NOMO-1 (cell line): ENCODE measurements at regions not wholly inside any gene's neighbourhood (a gene's known extent, or its start where the extent isn't known, plus 50 kb on each side); places are given as distances from the start of the nearest gene placed in this dataset.

ENCODE experiments used
- DNase-seq, 2 experiments: peaks; one replicate each; lab custom pipeline; 2025; ENCODE audit not compliant: unreplicated experiment in 2 of 2; lab: John Stamatoyannopoulos, UW

DNA sequence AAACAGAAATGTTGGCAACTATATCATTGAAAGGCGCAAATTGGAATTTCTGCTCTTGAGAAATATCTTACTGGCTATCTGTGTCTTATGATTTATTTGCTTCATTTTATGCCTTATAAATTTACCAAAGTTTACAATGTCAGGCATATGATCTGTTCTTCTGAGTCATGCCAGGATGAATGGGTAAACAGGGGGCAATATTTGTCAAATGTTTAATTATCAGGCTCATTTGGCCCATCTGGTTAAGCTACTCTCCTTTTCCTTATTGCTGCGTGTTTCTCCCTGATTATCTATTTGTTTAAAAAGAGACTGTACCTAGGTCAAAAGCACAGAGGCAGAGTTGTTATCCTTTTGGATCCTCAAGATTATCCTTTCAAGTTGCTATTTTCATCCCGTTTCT, 903.8 kb upstream of the PCDH10 start:
- DNase-seq: no peak

- no peak for DNase-seq
Observed at GRCh38 chr4:132264176-132264575, 884.9 kb upstream of the PCDH10 start.

- no peak for DNase-seq
Observed at GRCh38 chr4:132266374-132266773, 882.7 kb upstream of the PCDH10 start.

DNA sequence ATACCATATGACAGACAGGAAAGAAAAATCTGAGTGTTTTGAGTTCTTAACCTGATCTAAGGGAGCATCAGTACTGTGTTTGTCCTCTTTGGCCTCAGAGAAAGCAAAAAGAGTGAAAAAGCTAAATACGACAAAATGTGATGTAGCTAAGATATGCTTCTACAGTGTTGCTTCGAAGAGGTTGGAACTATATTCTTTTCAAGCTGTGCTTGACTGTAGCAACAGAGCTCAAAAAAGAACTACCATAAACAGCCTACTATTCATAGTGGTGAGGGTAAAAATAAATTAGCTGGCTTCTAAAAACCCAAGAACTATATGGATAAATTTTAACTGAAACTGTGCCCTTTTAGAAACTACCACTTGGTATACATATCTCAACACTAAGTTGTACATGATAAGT, 881.8 kb upstream of the PCDH10 start:
- DNase-seq: no peak

- no peak for DNase-seq
Observed at GRCh38 chr4:132269303-132269990, 879.6 kb upstream of the PCDH10 start.

DNA sequence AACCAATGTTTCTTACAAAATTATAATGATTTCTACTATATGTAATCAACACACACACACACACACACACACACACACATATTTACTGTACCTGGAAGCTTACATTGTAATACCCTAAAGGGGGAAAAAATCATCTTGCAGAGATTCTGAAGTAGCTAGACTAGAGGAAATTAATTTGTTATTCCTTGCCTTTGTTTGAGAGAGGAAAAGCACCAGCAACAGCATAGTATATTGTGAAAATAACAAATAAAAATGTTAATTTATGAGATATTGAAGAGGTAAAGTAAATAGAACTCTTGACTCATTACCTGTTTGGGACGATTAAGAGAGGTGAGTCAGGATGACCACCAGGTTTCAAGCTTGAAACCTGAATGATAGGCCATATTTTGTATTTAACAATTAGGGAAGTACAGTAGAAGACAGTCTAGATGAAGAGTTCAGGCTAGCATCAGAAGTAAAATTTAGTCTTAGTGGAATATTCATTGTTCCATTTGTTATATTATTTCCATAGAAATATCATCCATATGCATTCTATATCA, 873.4 kb upstream of the PCDH10 start:
- no peak for DNase-seq

DNA sequence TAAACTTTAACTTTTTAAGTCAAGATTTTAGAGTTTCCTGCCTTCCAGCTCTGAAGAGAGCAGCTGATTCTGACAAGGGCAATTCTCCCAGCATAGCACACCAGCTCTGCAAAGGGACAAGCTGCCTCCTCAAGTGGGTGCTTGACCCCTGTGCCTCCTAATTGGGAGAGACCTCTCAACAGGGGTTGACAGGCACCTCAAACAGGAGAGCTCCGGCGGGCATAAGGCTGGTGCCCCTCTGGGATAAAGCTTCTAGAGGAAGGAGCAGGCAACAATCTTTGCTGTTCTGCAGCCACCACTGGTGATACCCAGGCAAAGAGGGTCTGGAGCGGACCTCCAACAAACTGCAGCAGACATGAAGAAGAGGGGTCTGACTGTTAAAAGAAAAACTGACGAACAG, 872.9 kb upstream of the PCDH10 start:
- no peak for DNase-seq

GRCh38 chr4:132276989-132277388, 872.1 kb upstream of the PCDH10 start:
- no peak for DNase-seq

GRCh38 chr4:132281733-132282132, 867.4 kb upstream of the PCDH10 start:
- DNase-seq: no peak

DNA sequence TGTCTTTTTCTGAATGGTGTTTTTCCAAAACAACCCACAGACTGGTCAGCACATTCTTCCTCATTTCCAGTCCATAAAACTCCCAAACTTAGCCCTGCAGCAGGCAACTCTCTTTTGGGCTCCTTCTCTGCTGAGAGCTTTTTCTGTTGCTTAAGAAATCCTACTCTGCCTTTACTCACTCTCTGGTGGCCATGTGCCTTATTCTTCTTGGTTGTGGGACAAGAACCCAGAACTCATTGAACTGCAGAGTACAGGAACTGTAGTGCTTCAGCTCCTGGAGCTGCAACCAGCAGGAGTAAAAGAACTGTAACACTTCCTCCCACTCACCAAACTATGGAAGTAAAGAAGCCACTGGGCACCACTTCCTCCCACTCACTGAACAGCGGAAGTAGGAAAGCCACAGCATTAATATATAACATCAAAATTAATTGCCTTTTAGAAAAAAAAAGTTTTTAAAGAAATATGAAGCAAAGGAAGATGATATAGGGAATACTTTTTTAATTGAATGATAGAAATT, 864.1 kb upstream of the PCDH10 start:
- DNase-seq: no peak

DNA sequence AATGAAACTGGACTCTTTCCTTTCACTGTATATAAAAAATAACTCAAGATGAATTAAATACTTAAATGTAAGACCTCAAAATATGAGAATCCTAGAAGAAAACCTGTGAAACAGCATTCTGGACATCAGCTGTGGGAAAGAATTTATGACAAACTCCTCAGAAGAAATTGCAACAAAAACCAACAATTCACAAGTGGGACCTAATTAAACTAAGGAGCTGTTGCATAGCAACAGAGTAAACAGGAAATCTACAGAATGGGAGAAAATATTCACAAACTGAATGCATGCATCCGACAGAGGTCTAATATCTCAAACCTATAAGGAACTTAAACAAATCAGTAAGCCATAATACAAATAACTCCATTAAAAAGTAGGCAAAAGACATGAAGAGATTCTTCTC, 851.7 kb upstream of the PCDH10 start:
- no peak for DNase-seq

- DNase-seq: no peak
Observed at GRCh38 chr4:132299841-132300240, 849.3 kb upstream of the PCDH10 start.

- no peak for DNase-seq
Observed at GRCh38 chr4:132312521-132312920, 836.6 kb upstream of the PCDH10 start.

DNA sequence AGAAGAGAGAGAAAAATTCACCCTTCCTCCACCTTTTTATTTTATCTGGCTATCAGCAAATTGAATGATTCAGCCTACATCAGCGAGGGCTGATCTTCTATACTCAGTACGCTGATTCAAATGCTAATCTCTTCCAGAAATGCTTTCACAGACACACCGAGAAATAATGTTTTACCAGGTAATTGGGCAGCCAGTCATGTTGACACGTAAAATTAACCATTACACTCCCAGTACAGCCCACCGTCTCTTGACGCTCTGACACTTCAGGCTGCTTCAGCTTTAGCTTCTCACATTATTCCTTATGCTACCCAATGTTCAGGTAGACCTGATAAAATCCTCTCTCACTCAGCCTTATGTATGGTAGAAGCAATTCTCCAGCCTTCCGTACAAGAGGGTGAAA, 835.2 kb upstream of the PCDH10 start:
- no peak for DNase-seq

GRCh38 chr4:132316738-132317137, 832.4 kb upstream of the PCDH10 start:
- no peak for DNase-seq

DNA sequence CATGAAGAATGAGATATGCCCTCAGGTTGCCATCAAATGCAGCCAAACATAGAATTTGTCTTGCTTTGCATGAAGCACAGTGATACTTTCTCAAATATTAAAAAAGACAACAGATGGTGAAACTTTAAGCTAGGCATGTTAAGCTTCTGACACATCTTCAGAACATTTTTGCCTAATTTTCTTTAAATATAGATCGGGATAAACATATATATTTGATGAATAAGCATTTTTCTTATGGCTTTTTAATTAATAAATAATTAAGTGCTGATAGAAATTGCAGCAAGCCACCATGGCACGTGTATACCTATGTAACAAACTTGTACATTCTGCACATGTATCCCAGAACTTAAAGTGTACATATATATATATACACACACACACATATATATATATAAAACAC, 831.2 kb upstream of the PCDH10 start:
- DNase-seq: no peak

DNA sequence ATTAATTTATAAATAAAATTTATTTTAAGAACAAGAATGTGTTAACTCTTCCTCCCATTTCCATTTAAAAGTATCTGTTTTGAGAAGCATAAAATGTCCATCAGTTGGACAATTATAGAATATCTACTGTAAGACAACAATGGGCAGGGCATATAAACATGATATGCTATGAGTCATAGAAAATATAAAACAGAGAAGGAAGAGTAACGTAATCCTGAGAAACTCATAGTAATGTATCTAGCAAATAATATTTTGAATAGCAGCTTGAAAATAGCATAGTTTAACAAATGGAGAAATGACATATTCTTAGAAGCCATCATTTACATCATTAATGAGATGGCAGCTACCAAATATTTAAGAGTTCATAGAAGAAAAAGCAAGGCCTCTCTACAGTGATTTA, 820.3 kb upstream of the PCDH10 start:
- DNase-seq: no peak

GRCh38 chr4:132330994-132331393, 818.1 kb upstream of the PCDH10 start:
- DNase-seq: no peak

GRCh38 chr4:132332932-132333723, 816.0 kb upstream of the PCDH10 start:
- DNase-seq: no peak

GRCh38 chr4:132333724-132334047, 815.4 kb upstream of the PCDH10 start:
- no peak for DNase-seq

GRCh38 chr4:132334081-132334480, 815.0 kb upstream of the PCDH10 start:
- no peak for DNase-seq
